ENCODE measurements at regions not wholly inside any gene's neighbourhood (a gene's known extent, or its start where the extent isn't known, plus 50 kb on each side); places are given as distances from the start of the nearest gene placed in this dataset.

GRCh38 chr4:37023504-37023903, 221.0 kb upstream of the NWD2 start:
- ChIA-PET CTCF (no interaction called here), POLR2A (ENCODE audit: unreplicated experiment) (no interaction called here)
- H3K9me2 ChIP-seq (ENCODE audit: insufficient read depth) = no peaks in the 10 kb centered on the region
- H3K36me3 ChIP-seq (ENCODE audit: low read depth) = no peaks in the 10 kb centered on the region
- no peak overlapping the region for H3K27ac ChIP-seq
- no peaks in the 10 kb centered on the region for H3K4me1 ChIP-seq (replicated peaks; ENCODE audit: insufficient read depth)
- H3K9me3 ChIP-seq (ENCODE audit: insufficient read depth, low read depth) = no peaks in the 10 kb centered on the region
- no TSS peak for BruUV-seq (replicated peaks)
- DNase-seq = no peak
- intact Hi-C loops (cut with micrococcal nuclease; ENCODE audit: unreplicated experiment) = no loop called here
- H3K79me2 ChIP-seq (ENCODE audit: low read depth) = no peaks in the 10 kb centered on the region
- H2AFZ ChIP-seq = no peak overlapping the region
- no peaks in the 10 kb centered on the region for H3K27me3 ChIP-seq (ENCODE audit: insufficient read depth, low read depth)
- no peak for TF ChIP-seq EZH2 (IDR thresholded peaks at IDR 0.05; ENCODE audit: low read depth)
- no peak overlapping the region for H3K4me3 ChIP-seq
- H3F3A ChIP-seq (ENCODE audit: insufficient read depth, low read depth) = no peaks in the 10 kb centered on the region
- H3K4me2 ChIP-seq = no peak overlapping the region
- H4K20me1 ChIP-seq (ENCODE audit: insufficient read depth) = no peaks in the 10 kb centered on the region

GRCh38 chr4:37023996-37024395, 220.5 kb upstream of the NWD2 start:
- intact Hi-C loops (cut with micrococcal nuclease; ENCODE audit: unreplicated experiment) = no loop called here
- Histone ChIP-seq H3K36me3 (ENCODE audit: low read depth) (no peaks in the 10 kb centered on the region), H2AFZ (no peak overlapping the region), H4K20me1 (ENCODE audit: insufficient read depth) (no peaks in the 10 kb centered on the region), H3F3A (ENCODE audit: insufficient read depth, low read depth) (no peaks in the 10 kb centered on the region), H3K9me3 (ENCODE audit: insufficient read depth, low read depth) (no peaks in the 10 kb centered on the region), H3K4me3 (no peak overlapping the region), H3K27me3 (ENCODE audit: insufficient read depth, low read depth) (no peaks in the 10 kb centered on the region), H3K9me2 (ENCODE audit: insufficient read depth) (no peaks in the 10 kb centered on the region), H3K27ac (no peak overlapping the region), H3K79me2 (ENCODE audit: low read depth) (no peaks in the 10 kb centered on the region), H3K4me1 (replicated peaks; ENCODE audit: insufficient read depth) (no peaks in the 10 kb centered on the region), H3K4me2 (no peak overlapping the region)
- ChIA-PET POLR2A (ENCODE audit: unreplicated experiment) (no interaction called here), CTCF (no interaction called here)
- no peak for TF ChIP-seq EZH2 (IDR thresholded peaks at IDR 0.05; ENCODE audit: low read depth)
- TF ChIP-seq, protein P1, sequence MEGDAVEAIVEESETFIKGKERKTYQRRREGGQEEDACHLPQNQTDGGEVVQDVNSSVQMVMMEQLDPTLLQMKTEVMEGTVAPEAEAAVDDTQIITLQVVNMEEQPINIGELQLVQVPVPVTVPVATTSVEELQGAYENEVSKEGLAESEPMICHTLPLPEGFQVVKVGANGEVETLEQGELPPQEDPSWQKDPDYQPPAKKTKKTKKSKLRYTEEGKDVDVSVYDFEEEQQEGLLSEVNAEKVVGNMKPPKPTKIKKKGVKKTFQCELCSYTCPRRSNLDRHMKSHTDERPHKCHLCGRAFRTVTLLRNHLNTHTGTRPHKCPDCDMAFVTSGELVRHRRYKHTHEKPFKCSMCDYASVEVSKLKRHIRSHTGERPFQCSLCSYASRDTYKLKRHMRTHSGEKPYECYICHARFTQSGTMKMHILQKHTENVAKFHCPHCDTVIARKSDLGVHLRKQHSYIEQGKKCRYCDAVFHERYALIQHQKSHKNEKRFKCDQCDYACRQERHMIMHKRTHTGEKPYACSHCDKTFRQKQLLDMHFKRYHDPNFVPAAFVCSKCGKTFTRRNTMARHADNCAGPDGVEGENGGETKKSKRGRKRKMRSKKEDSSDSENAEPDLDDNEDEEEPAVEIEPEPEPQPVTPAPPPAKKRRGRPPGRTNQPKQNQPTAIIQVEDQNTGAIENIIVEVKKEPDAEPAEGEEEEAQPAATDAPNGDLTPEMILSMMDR (conservative IDR thresholded peaks at IDR 0.05) = no peak
- DNase-seq = no peak
- BruUV-seq (replicated peaks) = no TSS peak

DNA sequence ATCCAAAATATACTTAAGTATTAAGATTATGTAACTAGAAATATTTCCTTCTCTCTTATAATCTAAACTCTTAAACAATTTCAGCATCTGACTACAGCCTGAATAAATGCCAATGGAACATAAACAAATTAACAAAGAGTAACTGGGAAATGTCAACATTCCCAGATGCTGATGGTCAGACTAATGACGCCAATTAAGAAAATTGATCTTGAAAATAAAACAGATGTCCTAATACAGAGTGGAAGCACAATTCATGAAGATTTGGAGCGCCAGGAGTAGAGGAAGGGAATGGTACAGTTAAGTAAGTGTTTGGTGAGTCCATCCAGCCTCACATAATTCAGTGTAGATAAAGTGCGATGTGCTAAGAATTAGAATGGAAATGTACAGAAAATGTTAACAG, 203.7 kb upstream of the NWD2 start:
- Histone ChIP-seq H3K27ac (no peak overlapping the region), H3K9me3 (ENCODE audit: insufficient read depth, low read depth) (no peaks in the 10 kb centered on the region), H3K4me1 (replicated peaks; ENCODE audit: insufficient read depth) (no peaks in the 10 kb centered on the region), H3F3A (ENCODE audit: insufficient read depth, low read depth) (no peaks in the 10 kb centered on the region), H4K20me1 (ENCODE audit: insufficient read depth) (no peaks in the 10 kb centered on the region), H3K4me3 (no peak overlapping the region), H3K9me2 (ENCODE audit: insufficient read depth) (no peaks in the 10 kb centered on the region), H3K4me2 (no peak overlapping the region), H3K79me2 (ENCODE audit: low read depth) (no peaks in the 10 kb centered on the region), H3K36me3 (ENCODE audit: low read depth) (no peaks in the 10 kb centered on the region), H2AFZ (no peak overlapping the region), H3K27me3 (ENCODE audit: insufficient read depth, low read depth) (no peaks in the 10 kb centered on the region)
- DNase-seq = no peak
- no TSS peak for BruUV-seq (replicated peaks)
- intact Hi-C loops (cut with micrococcal nuclease; ENCODE audit: unreplicated experiment) = no loop called here
- no peak for TF ChIP-seq EZH2 (IDR thresholded peaks at IDR 0.05; ENCODE audit: low read depth)
- TF ChIP-seq, protein P1 (conservative IDR thresholded peaks at IDR 0.05) = no peak
- ChIA-PET POLR2A (ENCODE audit: unreplicated experiment) (no interaction called here), CTCF (no interaction called here)

DNA sequence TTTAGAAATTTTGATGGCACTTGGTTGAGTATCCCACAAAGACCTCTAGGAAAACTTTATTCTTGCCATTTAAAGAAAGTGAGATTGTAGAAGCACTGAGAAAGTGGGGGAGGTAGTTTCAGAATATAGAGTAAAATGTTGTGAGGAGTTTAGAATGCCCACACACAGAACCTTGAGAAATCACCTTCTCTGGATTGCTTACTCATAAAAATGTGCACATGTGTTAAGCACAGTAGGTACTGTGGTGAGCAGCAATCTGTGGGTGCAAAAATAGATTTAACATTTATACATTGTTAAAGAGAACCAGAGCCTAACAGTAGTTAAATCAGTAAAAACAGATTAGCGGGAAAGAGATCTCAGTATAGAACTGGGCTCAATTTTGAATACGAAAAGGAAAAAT, 201.2 kb upstream of the NWD2 start:
- H3K79me2 ChIP-seq (ENCODE audit: low read depth) = no peaks in the 10 kb centered on the region
- no peaks in the 10 kb centered on the region for H3K9me3 ChIP-seq (ENCODE audit: insufficient read depth, low read depth)
- intact Hi-C loops (cut with micrococcal nuclease; ENCODE audit: unreplicated experiment) = no loop called here
- no peak overlapping the region for H3K4me3 ChIP-seq
- no peaks in the 10 kb centered on the region for H3K4me1 ChIP-seq (replicated peaks; ENCODE audit: insufficient read depth)
- no peak for DNase-seq
- H3K9me2 ChIP-seq (ENCODE audit: insufficient read depth) = no peaks in the 10 kb centered on the region; the same call in 1 of the 2 replicates
- no TSS peak for BruUV-seq (replicated peaks)
- no peak overlapping the region for H3K4me2 ChIP-seq
- no peaks in the 10 kb centered on the region for H3F3A ChIP-seq (ENCODE audit: insufficient read depth, low read depth)
- H3K27ac ChIP-seq = no peak overlapping the region
- ChIA-PET CTCF (no interaction called here), POLR2A (ENCODE audit: unreplicated experiment) (no interaction called here)
- no peaks in the 10 kb centered on the region for H3K36me3 ChIP-seq (ENCODE audit: low read depth)
- TF ChIP-seq, protein P1 (conservative IDR thresholded peaks at IDR 0.05) = no peak
- TF ChIP-seq EZH2 (IDR thresholded peaks at IDR 0.05; ENCODE audit: low read depth) = no peak
- H4K20me1 ChIP-seq (ENCODE audit: insufficient read depth) = no peaks in the 10 kb centered on the region
- H2AFZ ChIP-seq = no peak overlapping the region
- no peaks in the 10 kb centered on the region for H3K27me3 ChIP-seq (ENCODE audit: insufficient read depth, low read depth)

All from PC-9 (cell line).